Subcutaneous abdominal adipose tissue (tissue), 5 donors: ENCODE measurements at regions not wholly inside any gene's neighbourhood (a gene's known extent, or its start where the extent isn't known, plus 50 kb on each side); places are given as distances from the start of the nearest gene placed in this dataset.

Source experiments
- H3K27ac ChIP-seq: one replicate; pipeline ENCODE4 v1.7.0; 2013; ENCODE audit warnings: low read depth, mild to moderate bottlenecking, inconsistent platforms, low read length, moderate library complexity
- H3K27me3 ChIP-seq, 5 donors: one replicate each; pipeline ENCODE4 v1.7.0; 2013; ENCODE audit warnings: low read length in 5 of 5, inconsistent platforms in 1 of 5; ENCODE audit not compliant: control insufficient read depth in 5 of 5, insufficient read depth in 4 of 5
- H3K36me3 ChIP-seq, 5 donors: one replicate each; pipeline ENCODE4 v1.7.0; 2013; ENCODE audit warnings: low read length in 5 of 5; ENCODE audit not compliant: control insufficient read depth in 5 of 5, insufficient read depth in 5 of 5
- H3K4me1 ChIP-seq, 5 donors: one replicate each; pipeline ENCODE4 v1.7.0; 2013; ENCODE audit warnings: low read length in 5 of 5, mild to moderate bottlenecking in 3 of 5, moderate library complexity in 1 of 5; ENCODE audit not compliant: control insufficient read depth in 5 of 5, insufficient read depth in 5 of 5
- H3K4me3 ChIP-seq, 5 donors: one replicate each; pipeline ENCODE4 v1.7.0; 2013; ENCODE audit warnings: low read length in 5 of 5, low read depth in 1 of 5
- H3K9ac ChIP-seq, 5 donors: one replicate each; pipeline ENCODE4 v1.7.0; 2013; ENCODE audit warnings: low read length in 5 of 5, mild to moderate bottlenecking in 4 of 5, moderate library complexity in 3 of 5
- H3K9me3 ChIP-seq, 5 donors: one replicate each; pipeline ENCODE4 v1.7.0; 2013; ENCODE audit warnings: low read length in 5 of 5; ENCODE audit not compliant: control insufficient read depth in 5 of 5
- donor health status: healthy.
- donor health status: healthy.
- donor health status: healthy.
- donor health status: healthy.
- donor health status: healthy.

GRCh38 chr20:47406849-47407682 is 50.6 kb upstream of the ZMYND8 start:
- Histone ChIP-seq H3K27me3 (no peaks in the 10 kb centered on the region), H3K9me3 (no peaks in the 10 kb centered on the region), H3K9ac (no peak overlapping the region), H3K4me3 (no peak overlapping the region), H3K27ac (no peak overlapping the region), H3K4me1 (peaks cover 0 to 15% (median 3%) of the 10 kb centered on the region in 5 donors), H3K36me3 (no peaks in the 10 kb centered on the region)

GRCh38 chr20:47411161-47411560 is 54.7 kb upstream of the ZMYND8 start:
- no peak overlapping the region for H3K27ac ChIP-seq
- peak overlapping the region in 1 of 5 donors; percentile 4 for H3K4me3 ChIP-seq
- H3K9me3 ChIP-seq, result no peaks in the 10 kb centered on the region

GRCh38 chr20:47412083-47412482 is 55.6 kb upstream of the ZMYND8 start:
- no peaks in the 10 kb centered on the region for H3K27me3 ChIP-seq
- H3K9me3 ChIP-seq, result no peaks in the 10 kb centered on the region
- H3K27ac ChIP-seq, result no peak overlapping the region
- H3K9ac ChIP-seq, result no peak overlapping the region
- peaks cover 0 to 42% (median 16%) of the 10 kb centered on the region in 5 donors for H3K4me1 ChIP-seq
- H3K4me3 ChIP-seq, result no peak overlapping the region
- H3K36me3 ChIP-seq, result no peaks in the 10 kb centered on the region

More at GRCh38 chr20:47411161-47411560, 54.7 kb upstream of the ZMYND8 start:
- Histone ChIP-seq H3K9ac (no peak overlapping the region), H3K36me3 (no peaks in the 10 kb centered on the region), H3K27me3 (no peaks in the 10 kb centered on the region), H3K4me1 (peaks cover 0 to 34% (median 8%) of the 10 kb centered on the region in 5 donors)

- Histone ChIP-seq H3K4me1 (peaks cover 0 to 53% (median 22%) of the 10 kb centered on the region in 5 donors), H3K27me3 (no peaks in the 10 kb centered on the region), H3K36me3 (no peaks in the 10 kb centered on the region), H3K4me3 (no peak overlapping the region), H3K9me3 (no peaks in the 10 kb centered on the region), H3K27ac (no peak overlapping the region), H3K9ac (no peak overlapping the region)
Observed at GRCh38 chr20:47413189-47413588, 56.7 kb upstream of the ZMYND8 start.

- Histone ChIP-seq H3K9me3 (no peaks in the 10 kb centered on the region), H3K4me1 (peaks cover 0 to 39% (median 22%) of the 10 kb centered on the region in 5 donors), H3K4me3 (no peak overlapping the region), H3K9ac (no peak overlapping the region), H3K36me3 (no peaks in the 10 kb centered on the region), H3K27me3 (no peaks in the 10 kb centered on the region), H3K27ac (no peak overlapping the region)
Observed at GRCh38 chr20:47417245-47418068, 61.0 kb upstream of the ZMYND8 start.

GRCh38 chr20:47418069-47418757 is 61.7 kb upstream of the ZMYND8 start:
- Histone ChIP-seq H3K36me3 (no peaks in the 10 kb centered on the region), H3K9me3 (no peaks in the 10 kb centered on the region), H3K27me3 (no peaks in the 10 kb centered on the region), H3K4me1 (peaks cover 0 to 34% (median 18%) of the 10 kb centered on the region in 5 donors), H3K4me3 (no peak overlapping the region), H3K9ac (no peak overlapping the region), H3K27ac (no peak overlapping the region)

GRCh38 chr20:47419953-47420514 is 63.5 kb upstream of the ZMYND8 start:
- Histone ChIP-seq H3K27me3 (no peaks in the 10 kb centered on the region), H3K9me3 (no peaks in the 10 kb centered on the region), H3K4me1 (peaks cover 0 to 31% (median 17%) of the 10 kb centered on the region in 5 donors), H3K4me3 (no peak overlapping the region), H3K36me3 (no peaks in the 10 kb centered on the region), H3K9ac (no peak overlapping the region), H3K27ac (no peak overlapping the region)

- H3K4me1 ChIP-seq, result peaks cover 0 to 24% (median 14%) of the 10 kb centered on the region in 5 donors
- H3K9ac ChIP-seq, result no peak overlapping the region
- H3K4me3 ChIP-seq, result no peak overlapping the region
- H3K27ac ChIP-seq, result no peak overlapping the region
- H3K36me3 ChIP-seq, result no peaks in the 10 kb centered on the region
- no peaks in the 10 kb centered on the region for H3K27me3 ChIP-seq
- no peaks in the 10 kb centered on the region for H3K9me3 ChIP-seq
Observed at GRCh38 chr20:47421076-47421475, 64.6 kb upstream of the ZMYND8 start.

GRCh38 chr20:47423586-47423985 is 67.1 kb upstream of the ZMYND8 start:
- no peak overlapping the region for H3K9ac ChIP-seq
- no peak overlapping the region for H3K27ac ChIP-seq
- peaks cover 0 to 23% (median 13%) of the 10 kb centered on the region in 5 donors for H3K9me3 ChIP-seq
- no peaks in the 10 kb centered on the region for H3K27me3 ChIP-seq
- no peaks in the 10 kb centered on the region for H3K36me3 ChIP-seq
- H3K4me1 ChIP-seq, result peaks cover 0 to under 1% (median 0%) of the 10 kb centered on the region in 5 donors
- H3K4me3 ChIP-seq, result no peak overlapping the region
